ENCODE measurements at regions not wholly inside any gene's neighbourhood (a gene's known extent, or its start where the extent isn't known, plus 50 kb on each side); places are given as distances from the start of the nearest gene placed in this dataset.

DNA sequence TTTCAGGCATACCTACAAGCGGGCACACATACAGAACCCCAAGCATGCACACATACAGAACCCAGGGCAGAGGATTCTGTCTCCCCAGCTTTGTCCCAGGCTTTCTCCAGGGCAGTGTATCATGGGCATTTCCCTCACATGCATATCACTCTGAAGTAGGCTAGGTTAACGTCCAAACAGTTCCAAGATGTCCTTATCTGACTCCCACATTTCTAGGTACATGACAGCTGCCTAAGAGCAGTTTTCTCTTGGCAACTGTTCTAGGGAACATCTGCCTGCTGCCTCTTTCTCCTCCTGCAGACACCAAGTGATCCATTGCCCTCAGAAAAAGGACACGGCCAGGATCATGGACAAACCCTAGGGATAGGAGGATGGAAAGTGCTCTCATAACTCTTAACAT is 84.9 kb upstream of the NR3C1 start:
- TF ChIP-seq, protein P1, sequence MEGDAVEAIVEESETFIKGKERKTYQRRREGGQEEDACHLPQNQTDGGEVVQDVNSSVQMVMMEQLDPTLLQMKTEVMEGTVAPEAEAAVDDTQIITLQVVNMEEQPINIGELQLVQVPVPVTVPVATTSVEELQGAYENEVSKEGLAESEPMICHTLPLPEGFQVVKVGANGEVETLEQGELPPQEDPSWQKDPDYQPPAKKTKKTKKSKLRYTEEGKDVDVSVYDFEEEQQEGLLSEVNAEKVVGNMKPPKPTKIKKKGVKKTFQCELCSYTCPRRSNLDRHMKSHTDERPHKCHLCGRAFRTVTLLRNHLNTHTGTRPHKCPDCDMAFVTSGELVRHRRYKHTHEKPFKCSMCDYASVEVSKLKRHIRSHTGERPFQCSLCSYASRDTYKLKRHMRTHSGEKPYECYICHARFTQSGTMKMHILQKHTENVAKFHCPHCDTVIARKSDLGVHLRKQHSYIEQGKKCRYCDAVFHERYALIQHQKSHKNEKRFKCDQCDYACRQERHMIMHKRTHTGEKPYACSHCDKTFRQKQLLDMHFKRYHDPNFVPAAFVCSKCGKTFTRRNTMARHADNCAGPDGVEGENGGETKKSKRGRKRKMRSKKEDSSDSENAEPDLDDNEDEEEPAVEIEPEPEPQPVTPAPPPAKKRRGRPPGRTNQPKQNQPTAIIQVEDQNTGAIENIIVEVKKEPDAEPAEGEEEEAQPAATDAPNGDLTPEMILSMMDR (IDR thresholded peaks at IDR 0.05; ENCODE audit: insufficient read depth, low read depth, low read length): no peak

DNA sequence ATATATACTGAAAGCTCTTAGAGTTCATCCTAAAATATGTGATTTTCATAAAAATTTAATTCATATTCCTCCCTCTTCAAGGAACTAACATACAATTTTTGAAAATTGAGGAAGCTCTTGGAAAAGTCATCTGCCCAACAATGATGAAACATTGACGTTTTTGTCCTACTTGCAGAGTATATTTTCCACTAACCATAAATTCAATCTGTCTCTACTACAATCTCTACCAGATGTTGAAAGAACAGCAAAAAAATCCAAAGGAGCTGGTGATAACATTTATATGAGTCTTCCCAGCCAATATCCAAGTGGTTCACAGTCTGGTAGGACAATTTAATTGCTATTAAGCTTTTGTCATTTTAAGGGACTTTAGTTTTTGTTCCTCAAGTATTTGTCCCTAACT is 81.1 kb upstream of the NR3C1 start:
- ChIA-PET POLR2A (no interaction called here), CTCF (interaction anchor here (0.8 to 2.0 kb wide), 3 partner anchors 9 to 596 kb away, joined by 3 to 4 read pairs (median 3); no protein-coding TSS in a partner anchor)
- DNase-seq (ENCODE audit: low read depth): no peak
- Histone ChIP-seq H3K36me3 (ENCODE audit: control insufficient read depth, insufficient read depth, low read length) (no peaks in the 10 kb centered on the region), H3K27me3 (ENCODE audit: control insufficient read depth, insufficient read depth, low read length) (no peaks in the 10 kb centered on the region), H3K4me3 (ENCODE audit: low read depth, low read length) (no peak overlapping the region)
- TF ChIP-seq, protein P1 (IDR thresholded peaks at IDR 0.05; ENCODE audit: insufficient read depth, low read depth, low read length): no peak

More for the DNA sequence above, 84.9 kb upstream of the NR3C1 start:
- H3K4me3 ChIP-seq (ENCODE audit: low read depth, low read length): no peak overlapping the region
- no peak for DNase-seq (ENCODE audit: low read depth)
- H3K27me3 ChIP-seq (ENCODE audit: control insufficient read depth, insufficient read depth, low read length): no peaks in the 10 kb centered on the region
- POLR2A ChIA-PET: interaction anchor here (0.5 kb wide), 1 partner anchor 27 kb away, joined by 3 read pairs; no protein-coding TSS in a partner anchor
- CTCF ChIA-PET: no interaction called here
- no peaks in the 10 kb centered on the region for H3K36me3 ChIP-seq (ENCODE audit: control insufficient read depth, insufficient read depth, low read length)

DNA sequence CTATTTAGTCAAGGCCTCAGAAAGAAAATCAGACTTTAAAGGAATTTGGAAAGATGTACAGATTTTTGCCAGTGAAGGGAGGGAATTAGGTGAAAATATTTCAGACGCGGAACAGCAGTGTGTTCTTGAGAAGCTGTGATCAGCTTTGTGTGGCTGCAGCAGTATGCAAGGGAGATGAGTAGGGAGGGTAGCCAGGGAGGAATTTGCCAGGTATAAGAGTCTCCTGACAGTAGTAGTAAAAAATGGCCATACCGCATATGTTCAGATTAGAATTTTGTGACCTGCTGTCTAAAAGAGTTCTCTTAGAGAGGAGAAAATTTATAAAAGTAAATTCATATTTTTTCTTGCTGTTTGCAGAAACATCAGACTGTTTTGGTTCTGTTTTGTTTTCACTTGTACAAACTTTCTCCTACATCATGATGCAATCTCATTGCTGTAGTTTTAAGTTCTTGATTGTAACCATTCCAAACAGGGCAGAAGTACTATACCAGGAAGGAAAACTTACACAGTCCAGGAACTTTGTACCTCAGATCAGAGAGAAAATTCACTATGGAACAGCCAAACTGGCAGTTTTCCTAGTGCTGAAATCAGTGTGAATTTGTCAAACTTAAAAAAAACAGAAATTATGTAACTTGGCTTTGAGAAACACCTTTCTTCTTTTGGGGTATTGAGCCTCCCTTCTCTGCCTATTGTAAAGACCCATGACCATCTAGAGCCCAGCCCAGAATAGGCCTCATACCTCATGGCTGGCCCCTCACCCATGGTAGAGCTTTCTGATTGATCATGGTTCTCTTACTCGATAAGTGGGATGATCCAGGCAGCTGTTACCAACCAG is 78.4 kb upstream of the NR3C1 start:
- Histone ChIP-seq H3K36me3 (ENCODE audit: control insufficient read depth, insufficient read depth, low read length) (no peaks in the 10 kb centered on the region), H3K27me3 (ENCODE audit: control insufficient read depth, insufficient read depth, low read length) (no peaks in the 10 kb centered on the region), H3K4me3 (ENCODE audit: low read depth, low read length) (no peak overlapping the region)
- ChIA-PET CTCF (interaction anchor here (0.6 to 1.3 kb wide), 3 partner anchors 8 to 106 kb away, joined by 3 read pairs; no protein-coding TSS in a partner anchor), POLR2A (no interaction called here)
- TF ChIP-seq, protein P1 (IDR thresholded peaks at IDR 0.05; ENCODE audit: insufficient read depth, low read depth, low read length): no peak
- no peak for DNase-seq (ENCODE audit: low read depth)

DNA sequence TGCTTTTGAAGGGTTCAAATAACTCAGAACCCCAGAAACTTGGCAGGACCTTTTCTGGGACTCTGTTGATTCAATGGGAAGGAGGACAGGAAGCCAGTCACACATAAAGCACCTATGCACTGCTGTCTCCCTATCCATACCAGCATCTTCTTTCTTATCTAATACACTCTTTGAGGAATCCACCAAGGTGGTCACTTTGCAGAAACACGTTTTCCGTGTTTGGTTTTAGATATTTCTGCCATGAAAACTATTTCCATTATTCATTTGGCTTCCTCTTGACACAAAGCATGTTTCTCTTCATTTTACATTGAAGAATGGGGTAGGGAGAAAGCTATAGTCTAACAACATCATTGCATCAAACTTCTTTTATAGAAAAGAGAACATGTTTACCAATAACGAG is 76.5 kb upstream of the NR3C1 start:
- POLR2A ChIA-PET: no interaction called here
- CTCF ChIA-PET: interaction anchor here (0.7 kb wide), 1 partner anchor 18 kb away, joined by 3 read pairs; no protein-coding TSS in a partner anchor
- no peak for DNase-seq (ENCODE audit: low read depth)

DNA sequence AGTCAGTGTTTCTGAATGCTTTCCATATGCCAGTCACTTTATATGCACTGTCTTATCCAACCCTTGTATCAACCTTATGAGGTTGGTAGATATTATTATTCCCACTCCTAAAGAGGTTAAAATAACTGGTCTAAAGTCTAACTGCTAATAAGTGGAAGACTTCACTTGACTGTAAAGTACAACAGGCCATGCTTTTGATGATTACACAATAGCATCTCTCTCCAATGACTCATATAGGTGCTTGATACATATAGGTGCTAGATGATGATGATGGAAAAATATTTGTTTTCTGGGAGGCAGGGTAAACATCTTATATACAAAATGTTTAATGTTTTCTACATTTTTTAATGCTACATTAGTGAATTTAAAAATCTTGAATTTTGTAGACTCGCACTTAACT is 75.9 kb upstream of the NR3C1 start:
- CTCF ChIA-PET: no interaction called here
- Histone ChIP-seq H3K4me3 (ENCODE audit: low read depth, low read length) (no peak overlapping the region), H3K27me3 (ENCODE audit: control insufficient read depth, insufficient read depth, low read length) (no peaks in the 10 kb centered on the region), H3K36me3 (ENCODE audit: control insufficient read depth, insufficient read depth, low read length) (no peaks in the 10 kb centered on the region)
- POLR2A ChIA-PET: no interaction called here
- DNase-seq (ENCODE audit: low read depth): no peak
- TF ChIP-seq, protein P1 (IDR thresholded peaks at IDR 0.05; ENCODE audit: insufficient read depth, low read depth, low read length): no peak

More for the DNA sequence above, 76.5 kb upstream of the NR3C1 start:
- H3K36me3 ChIP-seq (ENCODE audit: control insufficient read depth, insufficient read depth, low read length): no peaks in the 10 kb centered on the region
- no peak overlapping the region for H3K4me3 ChIP-seq (ENCODE audit: low read depth, low read length)
- no peaks in the 10 kb centered on the region for H3K27me3 ChIP-seq (ENCODE audit: control insufficient read depth, insufficient read depth, low read length)
- TF ChIP-seq, protein P1 (IDR thresholded peaks at IDR 0.05; ENCODE audit: insufficient read depth, low read depth, low read length): no peak

All from BJ (cell line).